K562 (cell line): ENCODE measurements at regions not wholly inside any gene's neighbourhood (a gene's known extent, or its start where the extent isn't known, plus 50 kb on each side); places are given as distances from the start of the nearest gene placed in this dataset.

ENCODE experiments used
- ATAC-seq: fragments of 200-7000 bp; cut with Tn5 transposase; 3 replicates; pipeline ENCODE4 v1.9.1; 2020; ENCODE audit warnings: moderate library complexity
- BruUV-seq: library from RNA; stranded (reverse); fragments of 400-500 nt; replicated peaks from 2 replicates; lab custom pipeline; 2021; lab: Mats Ljungman, UMichigan
- CTCF ChIA-PET: fragments of 300-600 bp; formaldehyde crosslinking; extraction: SDS; loops from one replicate; lab custom pipeline; 2021; ENCODE audit warnings: low intra/inter-chr PET ratio; lab: Yijun Ruan, JAX
- POLR2A ChIA-PET: fragments of 300-600, 350-650 bp; sonication (Branson Sonifier 250); formaldehyde crosslinking; extraction: SDS; loops from one replicate; lab custom pipeline; 2021; ENCODE audit warnings: antibody characterized with exemption, inconsistent platforms; lab: Yijun Ruan, JAX
- DNase-seq, 4 experiments: peaks; one replicate each; pipeline versions ENCODE4 v3.0.0 to v3.0.0-alpha.2; 2011 to 2018; ENCODE audit warnings: low spot score in 3 of 4, mixed read lengths in 3 of 4; ENCODE audit errors: extremely low read depth in 1 of 4
- FAIRE-seq: peaks from 2 replicates; lab custom pipeline; 2011; peaks lifted over from hg19 to GRCh38; lab: Jason Lieb, UNC
- H2AFZ ChIP-seq: 2 replicates; pipeline ENCODE4 v1.6.0; 2011; ENCODE audit warnings: low read depth, low read length, control low read depth, inconsistent platforms
- H3K27ac ChIP-seq: fragments of 200-600 bp; 3 replicates; pipeline ENCODE4 v1.8.0; 2011; ENCODE audit warnings: low read depth, mild to moderate bottlenecking, control low read depth, inconsistent platforms, low read length, moderate library complexity, mixed read lengths; ENCODE audit errors: extremely low read depth
- H3K27me3 ChIP-seq, 2 experiments: fragments of 300-600 bp in 1 of 2; 2 replicates in 1 of 2; 3 replicates in 1 of 2; pipeline versions ENCODE4 v1.6.0 to v1.8.0; 2011; ENCODE audit warnings: inconsistent platforms in 2 of 2, low read length in 2 of 2, mild to moderate bottlenecking in 1 of 2, mixed read lengths in 1 of 2, moderate library complexity in 1 of 2; ENCODE audit not compliant: control insufficient read depth in 2 of 2, insufficient read depth in 2 of 2
- H3K36me3 ChIP-seq: fragments of 300-600 bp; 3 replicates; pipeline ENCODE4 v1.8.0; 2011; ENCODE audit warnings: mild to moderate bottlenecking, low read length, inconsistent platforms; ENCODE audit not compliant: control insufficient read depth, insufficient read depth
- H3K4me1 ChIP-seq, 2 experiments: fragments of 200-600 bp in 1 of 2; replicated peaks in 1 of 2; 2 replicates in 1 of 2; 3 replicates in 1 of 2; pipeline versions ENCODE4 v1.5.1 to v1.8.0; 2011; ENCODE audit warnings: inconsistent platforms in 2 of 2, low read length in 2 of 2, mild to moderate bottlenecking in 1 of 2, mixed read lengths in 1 of 2, moderate library complexity in 1 of 2; ENCODE audit not compliant: control insufficient read depth in 2 of 2, insufficient read depth in 2 of 2
- H3K4me2 ChIP-seq: 2 replicates; pipeline ENCODE4 v1.6.1; 2011; ENCODE audit warnings: low read length, control low read depth, inconsistent platforms, mixed read lengths; ENCODE audit not compliant: insufficient read depth
- H3K4me3 ChIP-seq: fragments of 200-600 bp; sonication (generic), shearing (Covaris generic); 2 replicates; pipeline ENCODE4 v1.5.1; 2016; ENCODE audit warnings: control low read depth, inconsistent platforms
- H3K79me2 ChIP-seq: fragments of 200-600 bp; 3 replicates; pipeline ENCODE4 v1.8.0; 2011; ENCODE audit warnings: low read length, inconsistent platforms; ENCODE audit not compliant: control insufficient read depth, insufficient read depth
- H3K9ac ChIP-seq, 2 experiments: 2 replicates each; pipeline versions ENCODE4 v1.6.0 to v1.6.1; 2011; ENCODE audit warnings: low read depth in 2 of 2, low read length in 2 of 2, control low read depth in 1 of 2, inconsistent platforms in 1 of 2, mild to moderate bottlenecking in 1 of 2, mixed read lengths in 1 of 2; ENCODE audit not compliant: insufficient read depth in 1 of 2
- H3K9me1 ChIP-seq: one replicate; pipeline ENCODE4 v1.6.0; 2011; ENCODE audit warnings: inconsistent platforms, mild to moderate bottlenecking, low read length, moderate library complexity; ENCODE audit not compliant: control insufficient read depth, insufficient read depth
- H3K9me3 ChIP-seq: replicated peaks from 2 replicates; pipeline ENCODE4 v1.5.1; 2011; ENCODE audit warnings: low read depth, low read length, inconsistent platforms; ENCODE audit not compliant: control insufficient read depth, insufficient read depth
- H4K20me1 ChIP-seq: replicated peaks from 2 replicates; pipeline ENCODE4 v1.6.1; 2011; ENCODE audit warnings: low read length, inconsistent platforms, mixed read lengths; ENCODE audit not compliant: control insufficient read depth, insufficient read depth
- CAMTA2 ChIP-seq: fragments of 250-450 bp; sonication (Bioruptor Pico); conservative IDR thresholded peaks from 2 replicates; pipeline ENCODE4 v1.5.1; 2022
- CBX3 ChIP-seq, 2 experiments: IDR thresholded peaks; 1 replicate in 1 of 2; 2 replicates in 1 of 2; pipeline ENCODE4 v1.6.1; 2012; ENCODE audit warnings: inconsistent platforms in 2 of 2, low read length in 2 of 2, borderline replicate concordance in 1 of 2, control low read depth in 1 of 2
- CREB1 ChIP-seq, 2 experiments: sonication (generic) in 1 of 2; formaldehyde crosslinking in 1 of 2; IDR thresholded peaks; 2 replicates each; pipeline versions ENCODE4 v1.6.1 to v1.8.0; 2012 to 2022; ENCODE audit warnings: inconsistent platforms in 1 of 2, mild to moderate bottlenecking in 1 of 2, missing genetic modification reagents in 1 of 2, moderate library complexity in 1 of 2
- HOMEZ ChIP-seq: fragments of 250-450 bp; sonication (Bioruptor Pico); IDR thresholded peaks from 2 replicates; pipeline ENCODE4 v1.4.0; 2020; ENCODE audit warnings: mild to moderate bottlenecking, moderate library complexity
- POLR2H ChIP-seq: IDR thresholded peaks from 2 replicates; pipeline ENCODE4 v1.6.1; 2016; ENCODE audit warnings: missing genetic modification characterization, low read depth, mild to moderate bottlenecking, control low read depth, missing compliant biosample characterization, moderate library complexity
- RERE ChIP-seq: sonication (generic); formaldehyde crosslinking; IDR thresholded peaks from 2 replicates; pipeline ENCODE4 v1.8.0; 2023; ENCODE audit warnings: missing genetic modification reagents, mild to moderate bottlenecking, borderline replicate concordance
- SETDB1 ChIP-seq: IDR thresholded peaks from one replicate; pipeline ENCODE4 v1.6.1; 2012; ENCODE audit warnings: low read length, control low read depth, inconsistent platforms
- ZBTB9 ChIP-seq: fragments of 450-650 bp; formaldehyde crosslinking; IDR thresholded peaks from 2 replicates; pipeline ENCODE4 v1.4.0; 2020; ENCODE audit warnings: mild to moderate bottlenecking, moderate library complexity
- ZFP36 ChIP-seq: fragments of 150-350 bp; IDR thresholded peaks from 2 replicates; pipeline ENCODE4 v1.6.1; 2018; ENCODE audit warnings: low read length, low read depth; ENCODE audit not compliant: partially characterized antibody
- ZNF766 ChIP-seq: fragments of 200-800 bp; sonication (Bioruptor generic); conservative IDR thresholded peaks from 2 replicates; pipeline ENCODE4 v1.6.1; 2016; ENCODE audit warnings: missing genetic modification characterization, missing compliant biosample characterization
- WGBS: fragments of 100-300 bp; shearing (Covaris generic); methylation state at CpG from one replicate; pipeline ENCODE4 v1.1.6; 2016; ENCODE audit warnings: low coverage, mixed read lengths; ENCODE audit not compliant: insufficient coverage; ENCODE audit errors: missing lambda C conversion rate; 5-methylcytosine and 5-hydroxymethylcytosine counted together
- in situ Hi-C: fragments of 300-500 bp; cut with MboI; formaldehyde crosslinking; loops from 4 replicates; pipeline ENCODE4 v1.15.0; 2018; ENCODE audit warnings: inconsistent platforms, mixed read lengths
- intact Hi-C: fragments of 100-400 bp; cut with micrococcal nuclease; formaldehyde crosslinking; loops from 2 replicates; pipeline ENCODE4 v1.14.2; 2022

GRCh38 chr10:130973127-130973839 is 338.2 kb downstream of the TCERG1L start (continued):
- TF ChIP-seq HOMEZ (CRISPR knock-in tag) (no peak), ZBTB9 (no peak), ZFP36 (no peak), SETDB1 (no peak), CBX3 (IDR thresholded peaks at IDR 0.05; ENCODE audit: borderline replicate concordance in 1 of 2, low read length in 2 of 2) (no peak)

- in situ Hi-C loops (no loop called here), intact Hi-C loops (no loop called here)
- no peak for DNase-seq
- Histone ChIP-seq H3K4me3 (no peak overlapping the region), H3K9ac (no peak overlapping the region), H3K9me1 (no peaks in the 10 kb centered on the region), H3K4me2 (no peak overlapping the region), H3K27me3 (no peaks in the 10 kb centered on the region; a peak in 1 of 5 replicates), H3K4me1 (no peaks in the 10 kb centered on the region), H3K9me3 (no peaks in the 10 kb centered on the region), H3K27ac (no peak overlapping the region), H3K36me3 (no peaks in the 10 kb centered on the region), H2AFZ (no peak overlapping the region), H3K79me2 (no peaks in the 10 kb centered on the region), H4K20me1 (no peaks in the 10 kb centered on the region)
- POLR2A ChIA-PET = no interaction called here
- no peak for FAIRE-seq
- 0% methylated on average over 8 of the region's 8 CpGs for WGBS
- no peak for ATAC-seq
- no TSS peak for BruUV-seq
- CTCF ChIA-PET = no interaction called here
- no peak for TF ChIP-seq POLR2H
- no peak for TF ChIP-seq CAMTA2
- no peak for TF ChIP-seq ZNF766
- TF ChIP-seq RERE (CRISPR knock-in tag) = no peak
- no peak for TF ChIP-seq CREB1 (IDR thresholded peaks at IDR 0.05)
- TF ChIP-seq CREB1 (CRISPR knock-in tag; IDR thresholded peaks at IDR 0.05) = no peak
Measured at GRCh38 chr10:130974166-130974565, 337.4 kb downstream of the TCERG1L start.
